ENCODE measurements at regions not wholly inside any gene's neighbourhood (a gene's known extent, or its start where the extent isn't known, plus 50 kb on each side); places are given as distances from the start of the nearest gene placed in this dataset.
A peak's percentile ranks its signal among the peaks of the same experiment; 100 is the strongest.

GRCh38 chr9:129437626-129438323 is 183.1 kb downstream of the C9orf50 start:
- peaks cover 7% of the 10 kb centered on the region for H3K4me1 ChIP-seq (ENCODE audit: insufficient read depth, low read length)
- BruUV-seq (replicated peaks): no TSS peak
- no peaks in the 10 kb centered on the region for H3K9me3 ChIP-seq (ENCODE audit: low read length)
- peak overlapping the region; percentile 86 for H2AFZ ChIP-seq (ENCODE audit: low read length)
- no peak for TF ChIP-seq EZH2phosphoT487 (IDR thresholded peaks at IDR 0.05; ENCODE audit: borderline replicate concordance, low read length)
- no peak for TF ChIP-seq CTCF (conservative IDR thresholded peaks at IDR 0.05; ENCODE audit: low read depth, low read length)
- no peak for TF ChIP-seq EZH2 (IDR thresholded peaks at IDR 0.05; ENCODE audit: low read length, unreplicated experiment)
- H4K20me1 ChIP-seq (ENCODE audit: low read length): no peaks in the 10 kb centered on the region
- no peak overlapping the region for H3K27ac ChIP-seq (ENCODE audit: low read length)
- no peak for DNase-seq
- H3F3A ChIP-seq (ENCODE audit: low read length, unreplicated experiment): no peaks in the 10 kb centered on the region
- H3K4me3 ChIP-seq (ENCODE audit: low read length): peak overlapping the region; percentile 76
- no peaks in the 10 kb centered on the region for H3K79me2 ChIP-seq (ENCODE audit: low read length)
- CTCF ChIA-PET: interaction anchor here (0.6 kb wide), 1 partner anchor 47 kb away, joined by 3 read pairs; no protein-coding TSS in a partner anchor
- H3K9ac ChIP-seq (ENCODE audit: low read length): peak overlapping the region; percentile 33
- peak overlapping the region; percentile 96 for H3K4me2 ChIP-seq (ENCODE audit: low read length)
- intact Hi-C loops (cut with micrococcal nuclease): no loop called here
- POLR2A ChIA-PET (ENCODE audit: unreplicated experiment): interaction anchor here (0.9 kb wide), 1 partner anchor 22 kb away, joined by 14 read pairs; no protein-coding TSS in a partner anchor
- H3K27me3 ChIP-seq (ENCODE audit: low read length): no peaks in the 10 kb centered on the region
- 0 out of 2 replicates have a peak, but pooled peaks have one; percentile 20 for ATAC-seq
- no peaks in the 10 kb centered on the region for H3K36me3 ChIP-seq (ENCODE audit: low read depth, low read length)
- no peaks in the 10 kb centered on the region for H3K9me2 ChIP-seq (replicated peaks; ENCODE audit: low read length)

- Histone ChIP-seq H4K20me1 (ENCODE audit: low read length) (no peaks in the 10 kb centered on the region), H3K36me3 (ENCODE audit: low read depth, low read length) (no peaks in the 10 kb centered on the region), H3K4me2 (ENCODE audit: low read length) (peak overlapping the region; percentile 96), H3K4me3 (ENCODE audit: low read length) (peak overlapping the region; percentile 76), H3K79me2 (ENCODE audit: low read length) (no peaks in the 10 kb centered on the region), H3F3A (ENCODE audit: low read length, unreplicated experiment) (no peaks in the 10 kb centered on the region), H3K9me2 (replicated peaks; ENCODE audit: low read length) (no peaks in the 10 kb centered on the region), H2AFZ (ENCODE audit: low read length) (peak overlapping the region; percentile 86), H3K27ac (ENCODE audit: low read length) (no peak overlapping the region), H3K4me1 (ENCODE audit: insufficient read depth, low read length) (peaks cover 7% of the 10 kb centered on the region), H3K9me3 (ENCODE audit: low read length) (no peaks in the 10 kb centered on the region), H3K9ac (ENCODE audit: low read length) (peak overlapping the region; percentile 33), H3K27me3 (ENCODE audit: low read length) (no peaks in the 10 kb centered on the region)
- no peak for TF ChIP-seq EZH2 (IDR thresholded peaks at IDR 0.05; ENCODE audit: low read length, unreplicated experiment)
- no peak for TF ChIP-seq EZH2phosphoT487 (IDR thresholded peaks at IDR 0.05; ENCODE audit: borderline replicate concordance, low read length)
- TF ChIP-seq CTCF (conservative IDR thresholded peaks at IDR 0.05; ENCODE audit: low read depth, low read length): no peak
- ChIA-PET CTCF (interaction anchor here (0.6 kb wide), 1 partner anchor 156 kb away, joined by 3 read pairs; no protein-coding TSS in a partner anchor), POLR2A (ENCODE audit: unreplicated experiment) (interaction anchor here (0.9 kb wide), 1 partner anchor 23 kb away, joined by 14 read pairs; no protein-coding TSS in a partner anchor)
- ATAC-seq: peak; percentile 46
- intact Hi-C loops (cut with micrococcal nuclease): no loop called here
- BruUV-seq (replicated peaks): no TSS peak
- DNase-seq: peak; percentile 21
These were observed 183.9 kb downstream of the C9orf50 start for GRCh38 chr9:129436751-129437625.

All from PC-3 (cell line).